Bone marrow (tissue), 2 donors: ENCODE measurements at regions not wholly inside any gene's neighbourhood (a gene's known extent, or its start where the extent isn't known, plus 50 kb on each side); places are given as distances from the start of the nearest gene placed in this dataset.

Experiments
- DNase-seq, 2 donors: peaks; one replicate each; lab custom pipeline; 2025; lab: John Stamatoyannopoulos, UW

DNA sequence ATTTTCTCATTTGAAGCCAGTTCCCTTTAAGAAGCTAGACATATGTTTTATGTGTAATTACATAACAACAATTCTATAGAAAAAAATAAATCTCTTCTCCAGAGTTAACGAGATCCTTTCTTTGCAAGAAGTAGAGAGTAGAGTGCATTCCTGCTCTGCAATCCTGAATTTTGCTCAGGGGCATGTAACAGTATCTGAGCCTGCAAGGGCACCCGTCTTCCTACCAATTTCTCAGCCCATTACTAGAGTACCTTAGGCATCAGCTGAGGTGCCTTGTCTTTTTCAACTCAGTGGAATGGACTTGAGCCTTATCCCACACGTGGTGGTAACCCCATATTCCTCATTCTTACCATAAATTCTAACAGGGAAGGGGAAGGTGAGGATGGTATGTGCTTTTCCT lies 205.9 kb downstream of the IKZF2 start:
- no peak for DNase-seq

- no peak for DNase-seq
Measured at GRCh38 chr2:212943351-212943750, 208.1 kb downstream of the IKZF2 start.

DNA sequence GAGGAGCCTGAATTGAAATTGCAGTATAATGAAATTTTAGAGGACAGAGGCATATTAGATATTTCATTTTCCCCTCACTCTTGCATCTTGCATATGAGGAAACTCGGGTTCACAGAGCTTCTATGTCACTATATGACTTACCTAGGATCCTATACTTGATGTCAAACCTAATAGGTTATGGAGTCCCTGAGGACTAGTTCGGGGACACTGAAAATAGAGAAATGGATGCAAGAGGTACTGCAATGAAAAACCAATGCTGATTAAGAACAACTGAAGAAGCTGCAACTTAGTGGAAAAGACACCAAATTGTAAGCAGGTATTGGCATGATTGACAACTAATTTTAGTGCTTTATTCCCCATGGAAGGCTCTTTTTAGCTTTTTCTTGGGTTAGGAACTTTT lies 210.1 kb downstream of the IKZF2 start:
- DNase-seq = no peak

GRCh38 chr2:212940816-212941215 lies 210.6 kb downstream of the IKZF2 start:
- DNase-seq = no peak

GRCh38 chr2:212939777-212940531 lies 211.5 kb downstream of the IKZF2 start:
- no peak for DNase-seq

DNA sequence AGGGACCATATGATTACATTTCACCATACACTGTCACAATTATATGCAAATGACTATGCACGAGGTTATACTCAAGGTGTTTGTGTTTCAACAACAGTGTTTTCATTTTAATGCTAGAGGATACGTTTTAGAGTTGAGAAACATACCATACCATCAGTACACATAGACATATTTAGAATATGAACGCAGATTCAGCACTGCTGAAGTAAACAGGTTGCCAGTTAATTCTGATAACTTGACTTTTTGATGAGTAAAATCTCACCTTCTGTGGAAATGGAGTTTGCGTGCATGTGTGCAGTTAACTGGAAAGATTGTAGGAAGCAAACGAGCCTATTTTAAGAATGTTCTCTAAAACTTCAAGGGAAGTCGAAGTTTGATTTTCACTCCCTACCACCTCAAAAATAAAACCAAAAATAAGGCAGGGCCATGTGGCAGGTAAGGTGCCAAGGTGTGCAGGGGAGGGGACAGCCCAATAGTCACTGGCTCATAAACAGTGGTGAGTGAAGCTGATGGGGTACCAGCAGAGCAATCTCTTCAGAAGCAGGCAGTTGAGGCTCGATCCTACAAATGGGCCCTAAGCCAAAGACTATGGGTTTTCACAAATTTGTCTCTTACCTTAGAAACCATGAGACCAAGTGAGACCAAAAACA lies 213.1 kb downstream of the IKZF2 start:
- DNase-seq = no peak

DNA sequence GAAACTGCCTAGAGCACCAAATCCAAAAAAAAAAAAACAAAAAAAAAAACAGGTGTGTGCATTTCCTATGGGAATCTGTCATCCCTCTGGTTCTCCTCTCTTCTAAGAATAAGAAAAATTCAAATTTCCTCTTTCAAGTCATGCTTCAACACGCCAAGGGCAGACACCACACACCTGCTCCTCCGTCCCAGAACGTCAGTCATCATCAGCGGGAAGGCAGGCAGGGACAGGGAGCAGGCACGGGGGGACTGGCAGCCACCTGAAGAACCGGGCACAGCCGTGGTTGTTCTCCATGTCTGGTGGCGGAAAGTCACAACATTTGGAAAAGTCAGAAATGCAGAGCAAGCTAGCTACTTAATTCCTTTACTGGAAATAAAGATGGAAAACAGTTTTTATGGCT lies 214.8 kb downstream of the IKZF2 start:
- DNase-seq = no peak

GRCh38 chr2:212935752-212936151 lies 215.7 kb downstream of the IKZF2 start:
- no peak for DNase-seq

DNA sequence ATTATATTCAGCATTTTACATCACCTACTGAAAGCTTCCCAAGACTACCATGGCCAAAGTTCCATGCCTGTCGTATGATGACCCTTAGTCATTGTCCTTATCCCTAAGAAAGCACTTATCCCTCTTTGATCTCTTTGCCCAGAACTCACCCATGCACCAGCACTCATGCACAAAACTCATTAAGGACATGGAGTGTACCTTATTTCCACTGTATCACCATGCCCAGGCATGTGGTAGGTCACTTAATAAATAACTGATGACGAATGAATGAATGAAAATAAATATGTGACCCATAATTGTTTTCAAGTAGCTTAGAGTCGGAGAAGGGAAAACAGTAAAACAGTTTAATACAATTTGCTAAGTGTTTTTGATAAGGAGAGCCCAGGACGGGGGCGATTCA lies 220.1 kb downstream of the IKZF2 start:
- DNase-seq = no peak

GRCh38 chr2:212930556-212931260 lies 220.7 kb downstream of the IKZF2 start:
- DNase-seq = no peak

- no peak for DNase-seq
Measured at GRCh38 chr2:212929971-212930370, 221.4 kb downstream of the IKZF2 start.

DNA sequence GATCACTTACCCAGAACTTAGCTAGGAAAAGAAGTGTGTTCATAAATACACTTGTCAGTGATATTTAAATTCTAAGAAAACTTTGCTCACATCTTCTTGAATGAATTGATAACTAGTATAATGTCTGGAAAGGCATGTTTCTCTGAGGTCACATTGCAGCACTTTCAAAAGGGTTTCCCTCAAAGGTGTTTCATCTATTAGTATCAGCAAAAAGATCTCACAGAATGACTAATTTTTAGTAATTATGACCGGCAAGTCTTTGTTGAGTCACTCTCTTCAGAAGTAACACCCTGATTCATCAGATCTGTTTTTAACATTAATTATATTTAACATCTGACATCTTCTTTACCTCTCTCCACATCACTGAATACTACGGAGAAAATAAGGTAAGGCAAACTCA lies 222.3 kb downstream of the IKZF2 start:
- DNase-seq = no peak

GRCh38 chr2:212928681-212929080 lies 222.7 kb downstream of the IKZF2 start:
- no peak for DNase-seq

DNA sequence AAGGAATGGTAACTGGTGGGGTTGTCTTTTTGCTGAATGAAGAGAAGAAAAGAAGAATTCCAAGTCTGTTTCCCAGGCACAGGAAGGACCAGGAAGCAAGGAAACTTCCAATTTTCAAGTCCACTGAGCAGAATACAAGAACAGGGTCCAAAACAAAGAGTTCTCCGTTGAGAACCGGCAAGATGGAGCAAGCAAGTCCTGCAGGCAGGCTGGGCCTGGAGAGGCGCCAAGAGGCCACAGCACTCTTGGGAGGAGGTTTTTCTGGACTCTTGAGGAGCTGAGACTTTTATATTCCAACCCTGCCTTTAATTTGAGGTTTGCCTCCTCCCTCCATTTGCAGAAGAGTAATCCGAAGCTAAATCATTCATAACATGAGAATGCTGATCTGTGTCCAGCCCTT lies 224.5 kb downstream of the IKZF2 start:
- DNase-seq = no peak

DNA sequence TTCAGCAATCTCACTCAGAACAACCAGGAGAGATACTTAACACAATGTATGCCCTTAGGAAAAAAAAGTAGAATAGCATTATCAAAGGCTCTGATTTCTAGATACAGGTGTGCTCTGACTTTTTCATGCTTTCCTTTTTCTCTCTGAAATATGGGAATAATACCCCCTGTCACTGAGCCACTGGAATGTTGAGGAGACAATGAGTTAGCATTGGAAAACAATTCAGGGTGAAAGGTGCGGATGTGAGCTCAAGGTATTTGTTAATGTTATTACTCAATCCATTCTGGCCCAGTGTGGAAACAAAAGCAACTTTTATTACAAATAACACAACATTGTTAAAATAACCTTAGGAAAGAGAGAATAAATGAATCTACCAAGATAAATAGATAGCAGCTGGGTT lies 228.0 kb downstream of the IKZF2 start:
- DNase-seq = no peak

GRCh38 chr2:212922701-212923100 lies 228.7 kb downstream of the IKZF2 start:
- no peak for DNase-seq

DNA sequence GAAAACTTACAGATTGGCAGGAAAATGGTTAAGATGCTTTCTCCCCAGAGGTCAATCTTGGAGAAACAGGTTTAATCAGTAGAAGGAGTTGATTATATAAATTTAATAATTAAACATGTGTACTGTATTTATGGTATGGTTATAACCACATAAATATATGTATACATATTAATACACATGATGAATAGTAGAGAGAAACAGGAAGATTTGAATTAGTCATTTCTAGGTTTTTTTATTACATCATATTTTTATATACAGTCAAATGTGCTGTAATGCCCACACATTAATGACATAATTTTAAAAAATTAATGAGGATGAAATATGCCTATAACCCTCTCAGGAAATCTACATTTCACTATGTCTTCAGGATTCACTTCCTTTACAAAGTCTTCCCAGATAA lies 229.7 kb downstream of the IKZF2 start:
- no peak for DNase-seq

- DNase-seq = no peak
Measured at GRCh38 chr2:212921061-212921460, 230.4 kb downstream of the IKZF2 start.

- DNase-seq = no peak
Measured at GRCh38 chr2:212919238-212919637, 232.2 kb downstream of the IKZF2 start.

- no peak for DNase-seq
Measured at GRCh38 chr2:212918336-212918735, 233.1 kb downstream of the IKZF2 start.

GRCh38 chr2:212915121-212915782 lies 236.2 kb downstream of the IKZF2 start:
- no peak for DNase-seq

DNA sequence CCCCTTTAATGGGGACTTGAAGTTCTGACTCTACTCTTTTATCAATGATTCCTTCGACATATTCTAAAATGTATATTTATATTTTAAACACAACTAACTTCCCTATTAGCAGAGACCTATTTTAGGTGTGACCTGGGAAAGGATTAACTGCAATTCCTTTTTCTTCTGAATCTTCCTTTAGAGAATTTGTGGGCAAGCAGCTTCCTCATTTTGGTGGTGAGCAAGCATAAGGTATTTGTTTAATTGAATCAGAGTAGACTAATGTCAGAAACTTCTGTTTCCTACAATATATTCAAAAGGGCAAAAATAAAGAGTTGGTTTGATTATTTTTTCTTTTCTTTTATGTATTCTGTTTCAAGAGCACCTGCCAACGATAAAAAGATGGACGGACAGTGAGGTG lies 237.0 kb downstream of the IKZF2 start:
- peak in 1 of 2 donors; percentile 40 for DNase-seq
